ENCODE measurements at regions not wholly inside any gene's neighbourhood (a gene's known extent, or its start where the extent isn't known, plus 50 kb on each side); places are given as distances from the start of the nearest gene placed in this dataset.

- Mint-ChIP-seq H3K36me3 (no peaks in the 10 kb centered on the region), H3K27ac (no peak overlapping the region), H3K27me3 (ENCODE audit: low read depth in 3 of 3) (peaks cover 4 to 11% (median 4%) of the 10 kb centered on the region in 3 donors), H3K4me1 (no peaks in the 10 kb centered on the region), H3K4me3 (no peak overlapping the region), H3K9me3 (peaks cover 0 to 2% (median 0%) of the 10 kb centered on the region in 7 donors)
- no peak overlapping the region for H3K27ac ChIP-seq (ENCODE audit: low read depth in 1 of 2, low read length in 2 of 2)
- no peak overlapping the region for H3K4me2 ChIP-seq (replicated peaks; ENCODE audit: extremely low read depth, low read length, poor library complexity, severe bottlenecking)
- no peaks in the 10 kb centered on the region for H3K79me2 ChIP-seq (ENCODE audit: insufficient read depth, low read length)
- no peaks in the 10 kb centered on the region for H3K27me3 ChIP-seq (ENCODE audit: control insufficient read depth in 2 of 2, insufficient read depth in 2 of 2, low read length in 2 of 2)
- H4K20me1 ChIP-seq (ENCODE audit: insufficient read depth, low read length), result no peaks in the 10 kb centered on the region
- H2AFZ ChIP-seq (ENCODE audit: insufficient read depth, low read depth, low read length, poor library complexity, severe bottlenecking), result no peak overlapping the region
- no peak overlapping the region for H3K4me3 ChIP-seq (replicated peaks in 1 of 3; ENCODE audit: low read depth in 2 of 3, low read length in 3 of 3)
- no peak for DNase-seq
- H3K4me1 ChIP-seq (ENCODE audit: control insufficient read depth in 1 of 2, insufficient read depth in 2 of 2, low read length in 2 of 2), result no peaks in the 10 kb centered on the region
- 93% methylated on average over 5 of the region's 8 CpGs for WGBS (ENCODE audit: insufficient coverage)
- H3K9ac ChIP-seq (ENCODE audit: insufficient read depth, low read length, poor library complexity, severe bottlenecking), result no peak overlapping the region
- no peaks in the 10 kb centered on the region for H3K36me3 ChIP-seq (replicated peaks in 1 of 2; ENCODE audit: control insufficient read depth in 1 of 2, insufficient read depth in 2 of 2, low read length in 2 of 2)
- intact Hi-C loops (cut with micrococcal nuclease), result no loop called here
- no peak for TF ChIP-seq CTCF (IDR thresholded peaks at IDR 0.05)
- H3K9me3 ChIP-seq (replicated peaks in 1 of 2; ENCODE audit: control insufficient read depth in 1 of 2, insufficient read depth in 1 of 2, low read length in 2 of 2), result no peaks in the 10 kb centered on the region
Measured at GRCh38 chr10:28790146-28790545, 112.8 kb downstream of the BAMBI start.

GRCh38 chr10:28793482-28793881 is 116.2 kb downstream of the BAMBI start:
- peaks cover 3 to 7% (median 4%) of the 10 kb centered on the region in 3 donors for H3K27me3 Mint-ChIP-seq (ENCODE audit: low read depth in 3 of 3)
- Histone ChIP-seq H2AFZ (ENCODE audit: insufficient read depth, low read depth, low read length, poor library complexity, severe bottlenecking) (no peak overlapping the region), H3K4me1 (ENCODE audit: control insufficient read depth in 1 of 2, insufficient read depth in 2 of 2, low read length in 2 of 2) (no peaks in the 10 kb centered on the region), H3K36me3 (replicated peaks in 1 of 2; ENCODE audit: control insufficient read depth in 1 of 2, insufficient read depth in 2 of 2, low read length in 2 of 2) (no peaks in the 10 kb centered on the region), H3K9ac (ENCODE audit: insufficient read depth, low read length, poor library complexity, severe bottlenecking) (no peak overlapping the region), H4K20me1 (ENCODE audit: insufficient read depth, low read length) (no peaks in the 10 kb centered on the region), H3K27me3 (ENCODE audit: control insufficient read depth in 2 of 2, insufficient read depth in 2 of 2, low read length in 2 of 2) (no peaks in the 10 kb centered on the region), H3K4me2 (replicated peaks; ENCODE audit: extremely low read depth, low read length, poor library complexity, severe bottlenecking) (no peak overlapping the region), H3K4me3 (replicated peaks in 1 of 3; ENCODE audit: low read depth in 2 of 3, low read length in 3 of 3) (no peak overlapping the region), H3K9me3 (replicated peaks in 1 of 2; ENCODE audit: control insufficient read depth in 1 of 2, insufficient read depth in 1 of 2, low read length in 2 of 2) (no peaks in the 10 kb centered on the region), H3K79me2 (ENCODE audit: insufficient read depth, low read length) (no peaks in the 10 kb centered on the region), H3K27ac (ENCODE audit: low read depth in 1 of 2, low read length in 2 of 2) (no peak overlapping the region)
- intact Hi-C loops (cut with micrococcal nuclease), result no loop called here
- no peak overlapping the region for H3K27ac Mint-ChIP-seq
- H3K4me1 Mint-ChIP-seq, result no peaks in the 10 kb centered on the region
- no peak for DNase-seq
- H3K9me3 Mint-ChIP-seq, result peaks cover 0 to 6% (median 0%) of the 10 kb centered on the region in 7 donors
- H3K36me3 Mint-ChIP-seq, result no peaks in the 10 kb centered on the region
- whole genome bisulfite sequencing (ENCODE audit: insufficient coverage), result 82% methylated on average over 1 of the region's 3 CpGs
- no peak for TF ChIP-seq CTCF (IDR thresholded peaks at IDR 0.05)
- no peak overlapping the region for H3K4me3 Mint-ChIP-seq
